GM08714 (cell line): ENCODE measurements at regions not wholly inside any gene's neighbourhood (a gene's known extent, or its start where the extent isn't known, plus 50 kb on each side); places are given as distances from the start of the nearest gene placed in this dataset.

Experiments
- H3K4me3 ChIP-seq: fragments of 200-500 bp; sonication (Bioruptor generic); 2 replicates; pipeline ENCODE4 v1.5.1; 2014; ENCODE audit warnings: mild to moderate bottlenecking, low read length, inconsistent platforms
- ZNF274 ChIP-seq: IDR thresholded peaks from 2 replicates; pipeline ENCODE4 v1.6.1; 2012; ENCODE audit warnings: mild to moderate bottlenecking, low read depth, low read length

DNA sequence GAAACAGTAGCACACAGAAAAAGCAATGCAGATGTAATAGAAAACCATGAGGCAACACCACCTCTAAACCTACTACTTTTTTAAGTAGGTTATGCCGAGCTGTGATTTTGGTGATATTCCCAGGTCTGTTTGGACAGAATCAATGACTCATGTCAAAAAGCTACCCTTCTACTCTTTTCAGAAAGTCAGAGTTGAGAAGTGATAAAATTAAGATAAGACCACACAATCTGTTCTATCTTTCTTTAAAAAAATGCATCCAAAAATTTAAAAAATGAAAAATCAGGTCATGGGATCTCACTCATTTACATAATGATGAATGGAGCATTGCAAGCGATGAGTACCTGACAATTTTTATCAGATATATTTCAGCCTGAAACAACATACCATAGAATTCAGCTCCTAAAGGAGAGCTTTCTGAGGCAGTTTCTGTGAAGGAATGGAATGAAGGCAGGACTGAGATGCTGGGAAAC lies 826.3 kb downstream of the BCL11A start:
- TF ChIP-seq ZNF274 = no peak

DNA sequence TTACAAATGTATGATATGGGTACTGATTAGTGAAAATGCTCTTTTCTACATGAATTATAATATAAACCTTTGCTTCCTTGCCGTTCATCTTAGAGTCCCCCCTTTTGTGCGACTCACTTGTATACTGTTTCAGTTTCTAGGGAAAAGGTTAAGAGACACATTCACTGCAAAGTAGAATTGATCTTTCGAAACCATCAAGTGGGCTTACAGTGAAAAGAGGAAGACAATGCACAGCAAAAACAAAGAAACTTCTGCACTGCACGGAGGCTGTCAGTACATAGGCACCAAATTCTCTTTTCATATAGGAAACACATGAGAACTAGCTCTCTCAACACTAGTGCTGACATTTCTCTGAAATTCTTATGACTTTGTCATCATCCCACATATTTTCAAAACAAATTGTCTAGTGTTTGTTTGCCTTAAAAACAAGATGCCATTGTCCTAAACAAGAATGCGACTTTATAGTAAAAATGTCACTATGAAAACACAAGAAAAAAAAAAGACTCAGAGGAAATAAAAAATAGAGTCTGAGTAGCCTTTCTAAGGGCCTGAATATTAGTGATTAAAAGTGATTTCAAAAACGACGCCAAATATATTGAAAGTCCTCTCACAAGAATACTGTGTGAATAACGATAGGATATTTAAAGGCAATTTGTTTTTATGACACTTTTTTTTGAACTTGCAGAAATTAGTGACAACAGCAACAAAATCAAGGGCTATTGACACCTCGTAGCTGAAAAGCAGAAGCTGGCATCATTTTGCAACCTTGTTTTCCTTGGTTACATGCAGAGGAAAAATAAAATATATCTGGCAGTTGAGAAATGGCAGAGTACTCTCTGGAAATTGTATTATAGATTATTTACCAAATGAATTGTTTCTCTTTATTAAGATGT lies 827.0 kb downstream of the BCL11A start:
- TF ChIP-seq ZNF274 = no peak

More for the DNA sequence above, 826.3 kb downstream of the BCL11A start:
- no peak overlapping the region for H3K4me3 ChIP-seq

GRCh38 chr2:59724746-59725145 lies 828.7 kb downstream of the BCL11A start:
- H3K4me3 ChIP-seq = no peak overlapping the region
- no peak for TF ChIP-seq ZNF274

More for the DNA sequence above, 827.0 kb downstream of the BCL11A start:
- no peak overlapping the region for H3K4me3 ChIP-seq

GRCh38 chr2:59720296-59720866 lies 833.1 kb downstream of the BCL11A start:
- TF ChIP-seq ZNF274 = no peak
- no peak overlapping the region for H3K4me3 ChIP-seq

GRCh38 chr2:59713577-59713976 lies 839.9 kb downstream of the BCL11A start:
- no peak overlapping the region for H3K4me3 ChIP-seq
- TF ChIP-seq ZNF274 = no peak

GRCh38 chr2:59711121-59711520 lies 842.3 kb downstream of the BCL11A start:
- no peak overlapping the region for H3K4me3 ChIP-seq
- no peak for TF ChIP-seq ZNF274

DNA sequence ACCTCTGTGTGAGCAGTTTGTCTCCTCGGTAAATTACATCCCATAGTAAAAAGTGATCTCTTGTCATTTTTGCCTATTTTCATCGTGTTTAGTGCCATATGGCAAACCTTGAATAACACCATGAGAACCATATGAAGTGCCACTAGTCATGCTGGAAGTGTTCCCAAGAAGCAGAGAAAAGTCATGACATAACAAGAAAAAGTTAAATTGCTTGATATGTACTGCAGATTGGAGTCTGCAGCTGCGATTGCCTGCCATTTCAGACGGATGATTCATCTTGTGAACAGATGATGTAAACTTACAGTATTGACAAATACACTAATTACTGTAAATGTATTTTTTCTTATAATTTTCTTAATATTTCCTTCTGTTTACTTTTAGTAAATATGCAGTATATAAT lies 846.7 kb downstream of the BCL11A start:
- H3K4me3 ChIP-seq = no peak overlapping the region
- no peak for TF ChIP-seq ZNF274

DNA sequence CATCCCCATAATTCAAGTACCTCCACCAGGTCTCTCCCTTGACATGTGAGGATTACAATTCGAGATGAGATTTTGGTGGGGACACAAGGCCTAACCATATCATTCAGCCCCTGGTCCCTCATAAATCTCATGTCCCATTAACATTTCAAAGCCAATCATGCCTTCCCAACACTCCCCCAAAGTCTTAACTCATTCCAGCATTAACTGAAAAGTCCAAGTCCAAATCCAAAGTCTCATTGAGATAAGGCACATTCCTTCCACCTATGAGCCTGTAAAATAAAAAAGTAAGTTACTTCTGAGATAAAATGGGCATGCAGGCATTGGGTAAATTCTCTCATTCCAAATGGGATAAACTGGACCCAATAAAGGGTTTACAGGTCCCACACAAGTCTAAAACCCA lies 849.7 kb downstream of the BCL11A start:
- no peak overlapping the region for H3K4me3 ChIP-seq
- no peak for TF ChIP-seq ZNF274

- TF ChIP-seq ZNF274 = no peak
- no peak overlapping the region for H3K4me3 ChIP-seq
These were observed 851.4 kb downstream of the BCL11A start for GRCh38 chr2:59702026-59702425.

- TF ChIP-seq ZNF274 = no peak
- no peak overlapping the region for H3K4me3 ChIP-seq
These were observed 852.0 kb downstream of the BCL11A start for GRCh38 chr2:59701271-59701994.

DNA sequence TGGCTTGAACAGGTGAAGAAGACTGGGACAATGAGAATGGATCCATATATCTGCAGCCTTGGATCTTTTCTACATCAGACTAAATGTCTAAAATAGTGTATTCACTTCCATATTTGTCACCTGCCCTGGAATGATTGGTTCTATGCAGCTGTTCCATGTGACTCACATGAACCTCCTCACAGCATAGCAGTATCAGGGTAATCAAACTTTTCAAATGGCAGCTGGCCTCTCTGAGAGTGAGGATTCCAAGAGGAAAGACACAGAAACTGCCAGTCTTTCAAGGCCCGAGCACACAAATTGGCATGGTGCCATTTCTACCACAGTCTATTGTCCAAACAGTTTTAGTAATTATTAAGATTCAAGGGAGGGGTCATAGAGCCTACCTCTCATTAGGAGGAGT lies 859.3 kb downstream of the BCL11A start:
- no peak overlapping the region for H3K4me3 ChIP-seq
- TF ChIP-seq ZNF274 = no peak

- TF ChIP-seq ZNF274 = no peak
- H3K4me3 ChIP-seq = no peak overlapping the region
These were observed 860.1 kb downstream of the BCL11A start for GRCh38 chr2:59693231-59693959.

DNA sequence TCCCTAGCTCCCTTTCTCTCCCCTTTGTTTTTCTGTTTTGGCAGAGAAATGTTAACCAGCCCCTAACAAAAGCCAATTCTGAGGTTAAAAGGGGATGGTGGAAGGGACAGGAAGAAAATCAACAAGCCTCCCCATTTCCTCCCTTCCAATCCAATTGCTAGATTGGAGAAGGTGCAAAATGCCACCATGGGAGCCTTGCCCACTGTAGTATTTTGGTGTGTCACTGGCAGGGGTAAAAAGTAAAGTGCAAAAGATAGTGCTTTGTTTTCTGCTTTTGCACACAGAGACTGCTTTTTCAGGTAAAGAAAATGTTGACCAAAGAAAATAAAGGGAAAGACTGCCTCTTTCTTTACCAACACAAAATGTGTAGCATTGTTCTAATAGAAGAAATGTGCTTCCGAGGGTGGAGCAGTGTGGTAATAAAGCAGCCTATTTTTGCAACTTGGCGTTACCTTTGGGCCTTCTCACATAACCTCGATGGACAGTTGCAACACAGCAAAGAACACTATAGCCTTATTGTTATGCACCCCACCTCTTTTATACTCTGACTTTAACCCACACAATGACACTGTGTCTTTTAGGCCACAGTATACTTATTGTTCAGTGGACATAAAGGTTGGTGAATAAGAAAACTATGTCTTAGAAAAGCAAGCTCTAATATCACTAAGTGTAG lies 861.8 kb downstream of the BCL11A start:
- no peak overlapping the region for H3K4me3 ChIP-seq
- no peak for TF ChIP-seq ZNF274
